ENCODE measurements at regions not wholly inside any gene's neighbourhood (a gene's known extent, or its start where the extent isn't known, plus 50 kb on each side); places are given as distances from the start of the nearest gene placed in this dataset.

DNA sequence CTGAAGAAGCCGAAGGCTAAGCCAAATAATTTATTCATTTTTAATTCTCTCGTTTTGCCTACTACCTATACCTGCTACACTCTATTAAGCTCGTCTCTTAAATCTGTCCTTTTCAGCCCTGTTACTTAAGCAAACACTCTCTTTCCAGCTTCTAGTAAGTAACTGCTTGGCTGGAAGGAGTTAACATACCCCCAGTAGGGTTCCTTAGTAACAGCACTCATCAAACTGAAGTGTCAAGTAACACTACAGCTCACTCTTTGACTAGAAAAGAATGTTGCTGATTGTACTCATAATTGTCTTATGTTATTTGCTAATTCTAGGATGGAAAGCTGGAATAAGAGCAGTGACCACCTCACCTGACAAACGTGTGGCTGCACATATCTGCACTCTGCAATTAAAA is 120.0 kb upstream of the SCN7A start:
- no peak for DNase-seq (ENCODE audit: low read depth)
- no peak overlapping the region for H3K4me3 ChIP-seq (ENCODE audit: low read length)
- TF ChIP-seq, protein P1, sequence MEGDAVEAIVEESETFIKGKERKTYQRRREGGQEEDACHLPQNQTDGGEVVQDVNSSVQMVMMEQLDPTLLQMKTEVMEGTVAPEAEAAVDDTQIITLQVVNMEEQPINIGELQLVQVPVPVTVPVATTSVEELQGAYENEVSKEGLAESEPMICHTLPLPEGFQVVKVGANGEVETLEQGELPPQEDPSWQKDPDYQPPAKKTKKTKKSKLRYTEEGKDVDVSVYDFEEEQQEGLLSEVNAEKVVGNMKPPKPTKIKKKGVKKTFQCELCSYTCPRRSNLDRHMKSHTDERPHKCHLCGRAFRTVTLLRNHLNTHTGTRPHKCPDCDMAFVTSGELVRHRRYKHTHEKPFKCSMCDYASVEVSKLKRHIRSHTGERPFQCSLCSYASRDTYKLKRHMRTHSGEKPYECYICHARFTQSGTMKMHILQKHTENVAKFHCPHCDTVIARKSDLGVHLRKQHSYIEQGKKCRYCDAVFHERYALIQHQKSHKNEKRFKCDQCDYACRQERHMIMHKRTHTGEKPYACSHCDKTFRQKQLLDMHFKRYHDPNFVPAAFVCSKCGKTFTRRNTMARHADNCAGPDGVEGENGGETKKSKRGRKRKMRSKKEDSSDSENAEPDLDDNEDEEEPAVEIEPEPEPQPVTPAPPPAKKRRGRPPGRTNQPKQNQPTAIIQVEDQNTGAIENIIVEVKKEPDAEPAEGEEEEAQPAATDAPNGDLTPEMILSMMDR (IDR thresholded peaks at IDR 0.05; ENCODE audit: insufficient read depth, low read depth, low read length, missing control alignments) = no peak

DNA sequence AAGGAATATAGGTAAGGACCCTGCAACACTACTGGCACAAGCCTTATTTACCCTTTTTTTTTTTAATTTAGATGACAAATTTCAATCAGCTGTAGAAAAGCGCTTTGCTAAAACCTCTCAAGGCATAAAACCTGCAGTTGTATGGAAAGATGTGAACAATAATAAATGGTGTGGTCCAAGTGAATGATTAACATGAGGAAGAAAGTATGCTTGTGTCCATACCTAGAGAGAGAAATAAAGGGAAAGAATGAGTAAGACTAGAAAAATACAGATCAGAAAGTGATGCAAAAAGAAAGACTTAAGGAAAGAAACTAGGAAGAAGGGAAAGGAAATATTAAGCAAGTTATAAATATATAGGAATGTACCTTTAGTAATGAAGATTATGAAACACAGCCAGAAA is 119.2 kb upstream of the SCN7A start:
- TF ChIP-seq, protein P1 (IDR thresholded peaks at IDR 0.05; ENCODE audit: insufficient read depth, low read depth, low read length, missing control alignments) = no peak

DNA sequence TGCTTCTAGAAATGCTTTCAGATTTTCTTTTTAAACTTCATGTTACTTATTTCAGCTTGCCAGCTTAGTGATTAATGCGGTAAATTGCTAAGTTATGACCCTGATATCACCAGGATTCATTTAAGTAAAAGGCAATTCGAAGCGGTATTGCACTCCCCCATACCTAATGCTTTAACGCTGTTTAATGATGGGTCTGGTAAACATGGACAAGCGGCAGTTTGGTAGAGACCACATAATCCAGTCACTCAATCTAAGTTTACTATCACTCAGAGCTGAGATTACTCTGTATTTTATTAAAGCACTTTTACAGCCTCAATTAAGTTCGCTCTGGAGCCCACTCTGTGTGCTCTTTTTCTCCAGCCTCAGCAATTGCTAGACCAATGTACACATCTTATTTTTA is 118.2 kb upstream of the SCN7A start:
- TF ChIP-seq, protein P1 (IDR thresholded peaks at IDR 0.05; ENCODE audit: insufficient read depth, low read depth, low read length, missing control alignments) = no peak
- no peak overlapping the region for H3K4me3 ChIP-seq (ENCODE audit: low read length)
- DNase-seq (ENCODE audit: low read depth) = no peak

More for the DNA sequence above, 119.2 kb upstream of the SCN7A start:
- no peak overlapping the region for H3K4me3 ChIP-seq (ENCODE audit: low read length)
- no peak for DNase-seq (ENCODE audit: low read depth)

DNA sequence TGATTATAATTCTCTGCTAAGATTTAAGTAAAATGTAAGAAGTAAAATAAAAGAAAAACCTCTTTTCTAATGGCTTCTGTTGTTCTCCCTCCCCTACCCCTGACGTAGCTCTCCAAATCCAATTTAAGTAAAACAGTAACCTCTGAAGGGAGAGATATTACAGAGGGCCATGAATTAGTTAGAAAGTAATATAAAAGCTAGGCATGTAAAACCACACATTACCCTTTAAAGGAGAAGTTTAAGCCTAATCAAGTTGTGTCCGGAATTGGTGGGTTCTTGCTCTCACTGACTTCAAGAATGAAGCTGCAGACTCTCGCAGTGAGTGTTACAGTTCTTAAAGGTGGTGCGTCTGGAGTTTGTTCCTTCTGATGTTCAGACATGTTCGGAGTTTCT is 116.9 kb upstream of the SCN7A start:
- DNase-seq (ENCODE audit: low read depth) = no peak
- TF ChIP-seq, protein P1 (IDR thresholded peaks at IDR 0.05; ENCODE audit: insufficient read depth, low read depth, low read length, missing control alignments) = no peak
- H3K4me3 ChIP-seq (ENCODE audit: low read length) = no peak overlapping the region

DNA sequence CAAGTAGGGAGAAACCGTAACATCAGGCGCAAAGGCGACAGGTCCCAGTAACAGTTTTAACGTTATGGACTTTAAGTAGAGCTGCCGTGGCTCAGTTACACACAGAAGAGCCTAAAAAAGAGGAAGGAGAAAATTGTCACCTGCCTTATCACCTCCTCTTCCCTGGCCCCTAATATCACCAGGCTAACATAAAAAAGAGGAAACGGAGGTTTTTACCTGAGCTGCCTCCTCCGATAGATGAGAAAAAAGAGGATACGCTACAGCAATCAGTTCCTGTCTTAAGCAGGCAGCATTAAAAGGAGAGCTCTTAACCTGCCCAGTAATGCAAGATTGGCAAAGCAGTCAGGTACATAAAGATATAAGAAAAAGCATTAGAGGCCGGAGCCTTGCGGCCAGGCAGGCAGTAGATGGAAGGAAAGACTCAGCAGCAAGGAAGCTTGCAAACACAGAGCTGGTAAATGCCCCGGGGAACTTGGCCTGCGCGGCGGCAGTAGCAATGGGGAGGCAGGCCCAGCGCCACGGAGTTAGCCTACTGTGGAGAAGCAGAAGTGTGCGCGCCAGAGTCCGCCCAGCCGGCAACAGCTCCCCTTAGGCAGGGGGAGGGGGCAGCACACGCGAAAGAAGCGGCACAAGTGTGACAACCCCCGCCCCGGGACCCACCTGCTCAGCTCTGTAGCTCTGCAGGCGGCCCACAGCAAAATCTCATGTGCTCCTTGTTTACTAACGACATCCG is 116.3 kb upstream of the SCN7A start:
- no peak overlapping the region for H3K4me3 ChIP-seq (ENCODE audit: low read length)
- DNase-seq (ENCODE audit: low read depth) = no peak
- TF ChIP-seq, protein P1 (IDR thresholded peaks at IDR 0.05; ENCODE audit: insufficient read depth, low read depth, low read length, missing control alignments) = no peak

DNA sequence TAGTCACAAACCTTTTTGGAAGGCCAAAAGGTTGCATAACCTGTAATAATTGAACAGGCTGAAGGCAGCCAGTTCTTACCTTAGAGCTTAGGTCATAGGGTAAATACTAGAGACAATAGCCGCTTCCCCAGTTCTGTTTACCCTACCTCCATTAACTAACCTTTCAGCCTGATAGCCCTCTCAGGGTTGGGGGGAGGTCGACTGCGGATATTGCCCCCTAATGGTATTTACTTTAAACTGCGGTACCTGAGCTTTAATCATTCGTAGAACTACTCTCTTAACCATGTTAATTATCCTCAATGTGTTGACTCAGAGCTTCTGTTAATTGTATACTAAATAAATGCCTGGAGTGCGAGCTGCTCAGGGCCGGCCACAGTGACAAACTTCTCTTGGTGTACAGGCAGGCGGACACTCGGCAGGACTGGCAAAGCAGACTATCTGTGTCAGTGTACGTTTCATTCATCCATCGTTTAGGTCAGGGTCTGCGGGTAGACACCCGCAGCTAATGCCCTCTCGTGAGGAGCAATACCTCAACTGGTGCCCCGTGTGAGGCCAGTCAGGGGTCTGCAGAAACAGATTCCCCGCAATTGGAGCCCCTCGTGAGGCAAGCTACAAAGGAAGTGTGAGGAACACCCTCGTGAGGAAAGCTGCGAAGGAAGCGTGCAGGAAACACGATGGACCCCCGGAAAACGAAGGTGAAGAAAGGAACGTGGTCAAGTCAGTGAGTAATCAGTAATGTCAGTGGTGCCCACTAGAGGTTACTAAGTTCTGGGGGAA is 115.3 kb upstream of the SCN7A start:
- DNase-seq (ENCODE audit: low read depth) = no peak
- TF ChIP-seq, protein P1 (IDR thresholded peaks at IDR 0.05; ENCODE audit: insufficient read depth, low read depth, low read length, missing control alignments) = no peak
- no peak overlapping the region for H3K4me3 ChIP-seq (ENCODE audit: low read length)
